H54 (cell line): ENCODE measurements at regions not wholly inside any gene's neighbourhood (a gene's known extent, or its start where the extent isn't known, plus 50 kb on each side); places are given as distances from the start of the nearest gene placed in this dataset.
A peak's percentile ranks its signal among the peaks of the same experiment; 100 is the strongest.

Experiments
- DNase-seq: peaks from one replicate; pipeline ENCODE4 v3.0.0; 2011; ENCODE audit warnings: low spot score, mixed read lengths; ENCODE audit not compliant: insufficient read length
- FAIRE-seq: peaks from 3 replicates; lab custom pipeline; 2011; peaks lifted over from hg19 to GRCh38; lab: Jason Lieb, UNC
- POLR2A ChIP-seq: IDR thresholded peaks from 2 replicates; pipeline ENCODE4 v1.6.1; 2011; ENCODE audit warnings: low read depth, mild to moderate bottlenecking, low read length

DNA sequence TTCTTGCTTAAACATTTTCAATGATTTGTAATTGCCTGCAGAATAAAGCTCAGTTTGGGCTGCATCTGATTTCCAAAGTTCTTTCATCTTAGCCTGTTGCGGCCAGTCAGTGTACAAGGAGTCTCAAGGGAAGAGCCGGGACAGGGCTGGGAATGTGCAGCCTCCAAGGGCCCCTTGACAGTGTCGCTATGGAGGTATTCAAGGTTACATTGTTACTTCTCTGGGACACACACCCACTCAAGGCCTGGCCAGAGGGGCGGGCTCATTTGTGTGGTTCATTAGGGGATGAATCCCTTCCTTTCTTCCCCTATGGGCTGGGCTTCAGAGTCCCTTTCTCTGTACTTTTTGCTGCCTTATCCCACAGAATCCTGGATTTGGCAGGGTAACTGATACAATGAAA lies 107.6 kb upstream of the CSF3R start:
- no peak for FAIRE-seq
- no peak for DNase-seq
- no peak for TF ChIP-seq POLR2A

DNA sequence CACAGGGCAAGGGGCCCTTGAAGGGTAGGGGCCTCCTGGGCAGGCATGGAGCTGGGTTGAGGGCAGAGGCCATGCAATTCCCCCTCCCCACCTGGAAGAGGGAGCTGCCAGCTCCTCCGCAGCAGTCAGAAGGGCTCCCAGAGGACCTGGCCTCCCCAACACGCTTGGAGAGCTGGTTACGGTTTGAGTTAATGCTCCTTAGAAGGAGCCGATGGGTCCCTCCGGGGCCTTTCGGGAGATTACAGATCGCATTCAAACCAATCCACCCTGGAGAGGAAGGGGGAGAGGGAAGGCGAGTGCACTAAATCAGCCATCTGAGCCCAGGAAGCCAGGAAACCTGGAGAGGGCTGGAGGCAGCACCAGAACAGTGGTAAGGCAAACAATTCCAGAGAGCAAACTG lies 106.3 kb upstream of the CSF3R start:
- DNase-seq (no peak), FAIRE-seq (no peak)
- no peak for TF ChIP-seq POLR2A

- no peak for TF ChIP-seq POLR2A
- DNase-seq (no peak), FAIRE-seq (no peak)
These were observed 103.1 kb upstream of the CSF3R start for GRCh38 chr1:36585569-36586548.

DNA sequence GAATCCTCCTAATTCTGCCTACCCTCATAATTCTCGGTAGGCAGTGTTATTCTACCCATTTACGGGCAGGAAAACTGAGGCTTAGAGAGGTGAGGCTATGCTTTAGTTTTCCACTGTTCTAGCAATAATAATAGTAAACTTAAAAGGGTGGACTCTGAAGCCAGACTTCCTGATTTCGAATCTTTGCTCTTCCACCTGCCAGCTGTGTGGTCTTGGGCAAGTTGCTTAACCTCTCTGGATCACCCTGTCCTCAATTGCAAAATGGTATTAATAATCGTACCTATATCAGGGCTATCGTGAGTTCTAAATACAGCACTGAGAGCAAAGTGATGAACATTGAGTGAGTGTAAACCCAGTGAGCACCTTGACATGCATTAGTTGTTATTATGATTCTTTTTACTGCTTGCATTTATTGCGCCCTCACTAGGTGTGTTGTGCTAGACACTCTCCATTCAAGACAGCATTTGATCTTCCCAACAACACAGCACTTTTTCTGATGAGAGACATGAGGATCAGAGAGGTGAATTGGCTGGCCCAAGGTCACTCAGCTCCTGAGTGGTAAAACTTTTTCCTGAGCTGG lies 102.3 kb upstream of the CSF3R start:
- no peak for TF ChIP-seq POLR2A
- DNase-seq (no peak), FAIRE-seq (no peak)

DNA sequence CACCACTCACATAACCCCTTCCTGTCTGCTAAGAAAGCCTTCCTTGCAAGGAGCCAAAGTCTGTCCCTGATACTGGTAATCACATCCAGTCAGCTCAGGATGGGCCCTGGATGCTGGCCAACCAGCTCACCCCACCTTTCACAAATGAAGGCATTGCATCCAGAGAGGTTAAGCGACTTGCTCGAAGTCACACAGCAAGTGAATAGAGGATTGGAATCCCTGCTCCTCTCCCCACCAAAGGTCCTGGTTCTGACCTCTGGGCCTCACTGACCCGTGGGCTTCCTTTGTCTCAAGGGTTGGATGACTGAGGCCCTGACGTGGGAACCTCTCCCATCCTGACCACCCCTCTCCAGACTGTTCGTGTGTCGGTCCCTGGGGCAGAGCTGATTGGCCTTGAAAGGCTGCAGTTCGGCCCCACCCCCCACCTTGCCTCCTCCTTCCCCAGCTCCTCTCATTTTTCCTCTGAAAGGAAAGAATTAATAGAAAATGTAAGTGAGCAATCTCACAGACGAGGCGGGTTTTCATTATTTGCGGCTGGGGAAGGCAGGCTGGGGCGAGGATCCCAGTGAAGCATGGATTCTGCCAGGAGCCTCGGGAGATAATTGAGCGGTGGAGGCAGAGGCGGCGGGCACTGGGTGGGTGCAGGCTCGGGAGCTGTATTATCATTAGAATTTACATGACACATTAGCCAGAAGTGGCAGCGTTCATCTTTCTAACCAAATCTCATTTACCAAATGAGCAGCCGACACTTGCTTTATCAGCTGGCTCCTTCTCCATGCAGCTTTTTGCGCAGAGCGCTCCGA lies 101.5 kb upstream of the CSF3R start:
- no peak for TF ChIP-seq POLR2A
- FAIRE-seq, result no peak
- no peak for DNase-seq

DNA sequence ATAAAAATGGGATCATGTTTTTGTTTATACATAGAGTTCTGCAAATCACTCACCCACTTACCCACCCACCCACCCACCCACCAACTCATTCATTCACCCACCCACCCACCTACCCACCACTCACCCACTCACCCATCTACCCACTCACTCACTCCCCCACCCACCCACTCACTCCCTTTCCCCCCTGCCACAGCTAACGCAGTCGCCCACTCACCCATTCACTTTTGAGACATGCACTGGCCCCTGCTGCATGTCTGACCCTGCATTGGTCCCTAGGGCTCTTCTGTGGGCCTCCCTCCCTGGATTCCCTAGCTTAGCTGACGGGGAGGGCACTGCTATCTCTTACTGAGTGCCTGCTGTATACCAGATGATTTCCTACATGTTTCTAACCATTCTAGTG lies 100.4 kb upstream of the CSF3R start:
- DNase-seq (no peak), FAIRE-seq (no peak)
- no peak for TF ChIP-seq POLR2A

GRCh38 chr1:36582066-36582755 lies 99.5 kb upstream of the CSF3R start:
- TF ChIP-seq POLR2A, result no peak
- FAIRE-seq (no peak), DNase-seq (no peak)

- no peak for DNase-seq
- FAIRE-seq, result no peak
- TF ChIP-seq POLR2A, result no peak
These were observed 97.8 kb upstream of the CSF3R start for GRCh38 chr1:36580524-36580923.

GRCh38 chr1:36579039-36579438 lies 96.3 kb upstream of the CSF3R start:
- no peak for TF ChIP-seq POLR2A
- no peak for DNase-seq
- FAIRE-seq, result no peak

DNA sequence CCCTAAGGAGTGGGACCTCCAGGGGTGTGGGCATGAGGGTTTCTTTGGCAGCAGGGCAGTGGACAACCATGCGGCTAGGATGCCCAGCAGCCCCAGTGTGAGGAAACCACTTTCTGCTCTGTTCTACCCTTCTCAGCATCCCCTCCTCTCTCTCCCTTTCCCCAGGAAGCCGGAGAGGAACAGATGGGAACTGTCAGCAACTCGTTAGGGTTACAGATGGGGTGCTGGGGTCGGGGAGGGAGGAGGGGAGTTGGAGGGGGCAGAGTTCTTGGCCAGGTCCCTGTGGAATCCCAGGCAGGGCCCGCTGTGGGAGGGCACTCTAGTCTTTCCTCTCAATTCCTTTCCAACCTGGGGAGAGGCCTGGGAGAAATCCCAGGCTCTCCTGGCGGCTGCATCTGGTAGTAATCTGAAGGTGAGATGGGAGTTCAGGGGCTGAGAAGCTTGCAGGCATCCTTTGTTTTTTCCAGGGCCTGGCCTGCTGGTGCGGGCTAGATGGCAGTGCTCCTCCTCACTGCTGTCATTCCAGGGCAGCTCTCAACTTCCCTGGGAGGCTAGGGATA lies 93.9 kb upstream of the CSF3R start:
- TF ChIP-seq POLR2A, result no peak
- DNase-seq, result no peak
- no peak for FAIRE-seq

DNA sequence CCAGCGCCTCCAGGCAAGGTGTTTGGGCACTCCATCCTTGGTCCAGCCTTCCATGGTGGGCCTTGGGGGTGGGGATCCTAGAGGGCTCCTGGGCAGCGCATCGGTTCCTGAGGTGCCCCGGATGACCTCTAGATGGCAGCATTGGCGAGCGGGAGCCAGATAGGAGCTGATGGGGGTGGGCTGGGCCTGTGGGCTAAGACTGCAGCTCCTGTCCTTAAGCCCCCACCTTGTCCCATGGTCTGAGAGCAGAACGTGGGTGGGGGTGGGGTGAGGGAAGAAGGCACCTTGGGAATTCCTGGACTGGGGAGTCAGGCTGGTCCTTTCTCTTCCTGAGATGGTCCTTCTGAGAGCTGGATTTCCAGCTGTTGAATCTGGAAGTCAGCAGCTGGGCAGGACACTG lies 93.4 kb upstream of the CSF3R start:
- peak; percentile 72 for DNase-seq
- no peak for FAIRE-seq
- no peak for TF ChIP-seq POLR2A

GRCh38 chr1:36573445-36573844 lies 90.7 kb upstream of the CSF3R start:
- no peak for TF ChIP-seq POLR2A
- FAIRE-seq, result no peak
- DNase-seq, result no peak

- FAIRE-seq (no peak), DNase-seq (no peak)
- no peak for TF ChIP-seq POLR2A
These were observed 90.2 kb upstream of the CSF3R start for GRCh38 chr1:36572906-36573305.
